Testis (tissue), 2 donors: ENCODE measurements at regions not wholly inside any gene's neighbourhood (a gene's known extent, or its start where the extent isn't known, plus 50 kb on each side); places are given as distances from the start of the nearest gene placed in this dataset.

Source experiments
- DNase-seq: peaks from one replicate; pipeline ENCODE4 v3.0.0-alpha.2; 2019
- H3K27ac ChIP-seq, 2 donors: fragments of 200-600 bp; sonication (generic); one replicate each; pipeline ENCODE4 v1.5.1; 2019
- H3K27me3 ChIP-seq: fragments of 200-600 bp; sonication (generic); one replicate; pipeline ENCODE4 v1.5.1; 2019
- H3K36me3 ChIP-seq: fragments of 200-600 bp; sonication (generic); one replicate; pipeline ENCODE4 v1.5.1; 2017; ENCODE audit warnings: low read depth; ENCODE audit errors: missing control alignments
- H3K4me1 ChIP-seq: fragments of 200-600 bp; sonication (generic); one replicate; pipeline ENCODE4 v1.5.1; 2019
- H3K4me3 ChIP-seq, 2 donors: fragments of 200-600 bp; sonication (generic); one replicate each; pipeline ENCODE4 v1.5.1; 2017 to 2019
- H3K9me3 ChIP-seq: fragments of 200-600 bp; sonication (generic); one replicate; pipeline ENCODE4 v1.5.1; 2017
- POLR2A ChIP-seq: fragments of 450-650 bp; IDR thresholded peaks from one replicate; pipeline ENCODE4 v1.6.1; 2017; ENCODE audit warnings: antibody characterized with exemption, mild to moderate bottlenecking, moderate library complexity
- WGBS, 2 donors: methylation state at CpG; one replicate each; pipeline ENCODE4 v1.1.5; 2018; 5-methylcytosine and 5-hydroxymethylcytosine counted together
- intact Hi-C: fragments of 100-400 bp; cut with DNase I; formaldehyde crosslinking; loops from one replicate; pipeline ENCODE4 v1.15.1; 2023; ENCODE audit warnings: low total_unique reads
- TF ChIP-seq, protein P1 (sequence below), 3 experiments: fragments of 450-650 bp in 2 of 3; fragments of 200-600 bp in 1 of 3; sonication (generic) in 1 of 3; IDR thresholded peaks; one replicate each; pipeline ENCODE4 v1.5.1; 2016 to 2019; ENCODE audit warnings: antibody characterized with exemption in 3 of 3, mild to moderate bottlenecking in 2 of 3, moderate library complexity in 1 of 3

DNA sequence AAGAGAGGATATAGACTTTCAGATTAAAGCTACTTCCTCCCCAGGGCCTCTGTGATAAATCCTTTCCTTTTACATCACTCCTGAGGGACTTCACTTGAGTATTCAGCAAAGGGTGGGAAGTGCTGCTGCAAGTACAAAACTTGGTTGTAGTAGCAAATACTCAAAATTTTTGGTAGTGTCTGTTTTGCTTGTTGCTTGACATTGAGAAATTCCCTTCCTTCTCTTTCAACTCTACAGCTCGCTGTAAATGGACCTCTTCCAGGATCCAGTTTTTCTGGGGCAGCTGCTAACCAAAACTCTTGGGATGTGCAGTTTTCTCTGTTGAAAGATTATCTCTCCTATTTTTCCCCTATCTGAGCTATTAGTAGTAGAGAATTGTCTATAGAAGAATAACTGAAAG is 472.0 kb downstream of the CD109 start:
- no peak overlapping the region for H3K27ac ChIP-seq
- intact Hi-C loops: no loop called here
- WGBS, 2 donors: 63 to 73% methylated on average over 1 of the region's 1 CpG
- no peaks in the 10 kb centered on the region for H3K27me3 ChIP-seq
- H3K36me3 ChIP-seq: no peaks in the 10 kb centered on the region
- TF ChIP-seq, protein P1, sequence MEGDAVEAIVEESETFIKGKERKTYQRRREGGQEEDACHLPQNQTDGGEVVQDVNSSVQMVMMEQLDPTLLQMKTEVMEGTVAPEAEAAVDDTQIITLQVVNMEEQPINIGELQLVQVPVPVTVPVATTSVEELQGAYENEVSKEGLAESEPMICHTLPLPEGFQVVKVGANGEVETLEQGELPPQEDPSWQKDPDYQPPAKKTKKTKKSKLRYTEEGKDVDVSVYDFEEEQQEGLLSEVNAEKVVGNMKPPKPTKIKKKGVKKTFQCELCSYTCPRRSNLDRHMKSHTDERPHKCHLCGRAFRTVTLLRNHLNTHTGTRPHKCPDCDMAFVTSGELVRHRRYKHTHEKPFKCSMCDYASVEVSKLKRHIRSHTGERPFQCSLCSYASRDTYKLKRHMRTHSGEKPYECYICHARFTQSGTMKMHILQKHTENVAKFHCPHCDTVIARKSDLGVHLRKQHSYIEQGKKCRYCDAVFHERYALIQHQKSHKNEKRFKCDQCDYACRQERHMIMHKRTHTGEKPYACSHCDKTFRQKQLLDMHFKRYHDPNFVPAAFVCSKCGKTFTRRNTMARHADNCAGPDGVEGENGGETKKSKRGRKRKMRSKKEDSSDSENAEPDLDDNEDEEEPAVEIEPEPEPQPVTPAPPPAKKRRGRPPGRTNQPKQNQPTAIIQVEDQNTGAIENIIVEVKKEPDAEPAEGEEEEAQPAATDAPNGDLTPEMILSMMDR (IDR thresholded peaks at IDR 0.05): no peak
- TF ChIP-seq POLR2A: no peak
- H3K4me3 ChIP-seq: no peak overlapping the region
- no peak for DNase-seq
- H3K9me3 ChIP-seq: no peaks in the 10 kb centered on the region
- H3K4me1 ChIP-seq: no peaks in the 10 kb centered on the region

DNA sequence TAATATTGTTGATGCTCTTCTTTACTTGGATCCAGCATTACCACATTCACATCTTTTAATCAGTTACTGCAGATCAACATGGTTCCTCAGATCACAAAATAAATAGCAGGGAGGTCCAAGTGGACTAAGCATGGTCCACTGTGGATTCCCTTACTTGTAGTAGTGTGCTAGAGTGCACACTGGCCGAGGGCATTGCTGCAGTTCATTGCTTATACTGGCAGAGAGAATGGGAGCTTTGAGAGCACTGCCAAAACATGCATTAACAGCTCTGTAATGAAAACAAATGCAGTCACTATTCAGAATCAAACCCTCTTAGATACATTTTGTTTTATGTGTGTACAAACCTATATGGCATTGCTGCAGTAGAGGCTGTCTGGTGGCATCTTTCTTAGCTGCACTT is 471.5 kb downstream of the CD109 start:
- H3K36me3 ChIP-seq: no peaks in the 10 kb centered on the region
- no peak for DNase-seq
- no peaks in the 10 kb centered on the region for H3K27me3 ChIP-seq
- H3K9me3 ChIP-seq: no peaks in the 10 kb centered on the region
- H3K4me3 ChIP-seq: no peak overlapping the region
- intact Hi-C loops: no loop called here
- no peak overlapping the region for H3K27ac ChIP-seq
- 75 to 91% methylated on average over 1 of the region's 1 CpG for WGBS, 2 donors
- TF ChIP-seq POLR2A: no peak
- TF ChIP-seq, protein P1 (IDR thresholded peaks at IDR 0.05): no peak
- H3K4me1 ChIP-seq: no peaks in the 10 kb centered on the region

DNA sequence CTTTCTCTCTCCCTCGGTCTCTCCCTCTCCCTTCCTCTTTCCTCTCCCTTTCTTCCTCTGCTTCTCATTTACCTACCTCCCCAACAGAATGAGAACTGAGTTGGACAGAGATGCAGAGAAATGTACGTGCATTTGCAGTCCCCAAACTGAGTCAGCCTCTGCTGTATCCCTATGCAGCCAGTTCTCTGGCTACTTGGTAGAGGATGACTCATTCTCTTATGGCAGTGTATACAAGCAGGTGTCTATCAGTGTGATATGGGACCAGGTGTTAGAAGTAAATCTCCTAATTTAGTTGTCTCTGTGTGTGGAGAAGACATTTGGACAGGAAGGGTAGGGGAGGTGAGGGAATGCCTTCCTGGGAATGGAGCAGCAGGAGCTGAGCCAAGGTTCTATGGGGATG is 470.8 kb downstream of the CD109 start:
- intact Hi-C loops: no loop called here
- DNase-seq: no peak
- TF ChIP-seq POLR2A: no peak
- TF ChIP-seq, protein P1 (IDR thresholded peaks at IDR 0.05): no peak
- no peak overlapping the region for H3K27ac ChIP-seq
- no peaks in the 10 kb centered on the region for H3K36me3 ChIP-seq
- no peaks in the 10 kb centered on the region for H3K9me3 ChIP-seq
- H3K4me1 ChIP-seq: no peaks in the 10 kb centered on the region
- no peak overlapping the region for H3K4me3 ChIP-seq
- no peaks in the 10 kb centered on the region for H3K27me3 ChIP-seq
- 31 to 38% methylated on average over 2 of the region's 2 CpGs for WGBS, 2 donors

DNA sequence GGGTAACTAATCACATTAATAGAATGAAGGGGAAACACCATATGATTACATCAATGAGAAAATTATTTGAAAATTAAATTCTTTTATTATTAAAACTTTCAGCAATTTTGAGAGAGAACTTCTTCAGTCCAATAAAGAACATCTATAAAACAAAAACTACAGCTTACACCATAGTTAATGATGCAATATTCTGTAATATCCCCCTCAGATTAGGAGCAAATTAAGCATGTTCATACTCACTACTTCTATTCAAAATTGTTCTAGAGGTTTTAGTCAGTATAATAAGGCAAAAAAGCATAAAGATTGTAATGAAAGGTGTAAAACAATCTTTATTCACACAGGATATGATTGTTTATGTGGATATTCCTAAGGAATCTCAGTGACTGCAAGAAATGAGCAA is 465.4 kb downstream of the CD109 start:
- no peak for DNase-seq
- Histone ChIP-seq H3K9me3 (no peaks in the 10 kb centered on the region), H3K4me1 (no peaks in the 10 kb centered on the region), H3K27me3 (no peaks in the 10 kb centered on the region), H3K27ac (no peak overlapping the region), H3K4me3 (no peak overlapping the region), H3K36me3 (no peaks in the 10 kb centered on the region)
- intact Hi-C loops: no loop called here
- TF ChIP-seq, protein P1 (IDR thresholded peaks at IDR 0.05): no peak
- TF ChIP-seq POLR2A: no peak

DNA sequence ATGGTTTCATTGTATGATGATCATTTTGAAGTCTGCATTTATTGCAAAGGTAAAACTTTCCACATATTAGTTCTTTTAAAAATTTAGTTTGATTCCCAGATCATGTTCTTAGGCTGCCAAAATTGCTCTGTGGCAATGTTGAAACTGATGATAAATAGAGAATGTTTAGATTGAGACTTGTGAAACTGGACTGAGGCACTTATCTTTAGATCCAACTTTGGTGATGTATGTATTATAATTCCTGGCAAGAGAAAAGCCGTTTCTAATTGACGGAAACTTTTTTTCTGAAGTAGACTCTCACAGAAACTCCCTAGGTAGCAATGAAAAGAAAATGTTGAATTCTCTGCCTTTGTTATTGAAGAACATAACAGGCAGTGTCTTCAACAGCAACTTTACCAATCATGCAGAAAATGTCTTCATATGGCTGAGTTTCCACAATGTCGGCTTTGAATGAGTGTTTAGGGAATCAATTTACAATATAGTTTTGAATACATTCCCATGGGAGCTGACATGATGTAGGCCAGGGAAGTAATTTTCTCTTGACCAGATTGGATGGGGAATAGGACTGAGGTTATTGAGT is 456.2 kb downstream of the CD109 start:
- H3K4me1 ChIP-seq: no peaks in the 10 kb centered on the region
- H3K27me3 ChIP-seq: no peaks in the 10 kb centered on the region
- H3K27ac ChIP-seq: no peak overlapping the region
- H3K36me3 ChIP-seq: no peaks in the 10 kb centered on the region
- intact Hi-C loops: no loop called here
- WGBS, 2 donors: 89 to 92% methylated on average over 3 of the region's 3 CpGs
- H3K9me3 ChIP-seq: no peaks in the 10 kb centered on the region
- H3K4me3 ChIP-seq: no peak overlapping the region
- TF ChIP-seq, protein P1 (IDR thresholded peaks at IDR 0.05): no peak
- no peak for TF ChIP-seq POLR2A
- DNase-seq: no peak
